ENCODE measurements at regions not wholly inside any gene's neighbourhood (a gene's known extent, or its start where the extent isn't known, plus 50 kb on each side); places are given as distances from the start of the nearest gene placed in this dataset.

DNA sequence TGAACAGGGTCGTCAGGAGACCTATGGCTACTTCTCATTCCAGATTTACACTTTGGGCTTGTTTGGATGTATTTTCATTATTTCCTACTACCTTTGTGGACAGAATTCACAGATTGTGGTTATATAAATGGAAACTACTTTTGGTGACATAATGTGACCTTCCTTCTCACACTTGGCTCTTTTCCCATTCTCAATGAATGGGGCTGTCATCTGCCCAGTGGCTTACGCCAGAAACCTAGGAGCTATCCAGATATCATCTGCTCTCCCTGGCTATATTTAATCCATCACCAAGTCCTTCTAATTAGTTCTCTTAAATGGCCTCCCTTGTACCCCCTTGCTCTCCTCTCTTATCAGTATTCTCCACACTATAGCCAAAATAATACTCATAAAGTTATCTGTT is 1606.8 kb downstream of the KHDRBS2 start (continued):
- no peak for TF ChIP-seq PKNOX1 (IDR thresholded peaks at IDR 0.05)

- no peak for DNase-seq (ENCODE audit: low read depth, low spot score)
- H3K4me1 ChIP-seq (ENCODE audit: control insufficient read depth, insufficient read depth, low read length), result no peaks in the 10 kb centered on the region
- RAD21 ChIA-PET (ENCODE audit: unreplicated experiment), result no interaction called here
- no peak overlapping the region for H3K9ac ChIP-seq (ENCODE audit: control insufficient read depth, insufficient read depth, low read length)
- in situ Hi-C loops (cut with MboI), result no loop called here
- CTCF ChIA-PET, result no interaction called here
- POLR2A ChIA-PET, result no interaction called here
- no peak overlapping the region for H3K4me2 ChIP-seq (ENCODE audit: control insufficient read depth, insufficient read depth)
- SMC1A ChIA-PET (ENCODE audit: uncharacterized antibody, unreplicated experiment), result no interaction called here
- H3K4me3 ChIP-seq, result no peak overlapping the region
- no peaks in the 10 kb centered on the region for H3K79me2 ChIP-seq (ENCODE audit: control insufficient read depth, insufficient read depth, low read length)
- H4K20me1 ChIP-seq (ENCODE audit: control insufficient read depth, insufficient read depth), result no peaks in the 10 kb centered on the region
- BruUV-seq (replicated peaks), result no TSS peak
- no peak overlapping the region for H2AFZ ChIP-seq (ENCODE audit: control insufficient read depth, low read depth, low read length)
- no peak for FAIRE-seq
- intact Hi-C loops (cut with micrococcal nuclease; ENCODE audit: unreplicated experiment), result no loop called here
- no peak overlapping the region for H3K27ac ChIP-seq (ENCODE audit: control insufficient read depth, insufficient read depth)
- no peaks in the 10 kb centered on the region for H3K9me3 ChIP-seq (replicated peaks; ENCODE audit: control insufficient read depth, insufficient read depth, low read length)
- no peaks in the 10 kb centered on the region for H3K36me3 ChIP-seq (ENCODE audit: control insufficient read depth in 2 of 2, insufficient read depth in 2 of 2, low read length in 1 of 2)
- H3K27me3 ChIP-seq (replicated peaks in 1 of 2; ENCODE audit: control insufficient read depth in 2 of 2, insufficient read depth in 2 of 2, low read length in 1 of 2), result no peaks in the 10 kb centered on the region
- ATAC-seq, result no peak
- TF ChIP-seq SPI1 (IDR thresholded peaks at IDR 0.05; ENCODE audit: borderline replicate concordance, insufficient read depth, low read depth, low read length) (no peak), RUNX3 (IDR thresholded peaks at IDR 0.05; ENCODE audit: low read length) (no peak), HCFC1 (IDR thresholded peaks at IDR 0.05; ENCODE audit: low read length) (no peak), JUND (IDR thresholded peaks at IDR 0.05; ENCODE audit: low read depth, low read length) (no peak), ZNF592 (IDR thresholded peaks at IDR 0.05) (no peak), RAD51 (IDR thresholded peaks at IDR 0.05) (no peak), RBBP5 (conservative IDR thresholded peaks at IDR 0.05) (no peak), CHD4 (IDR thresholded peaks at IDR 0.05) (no peak)
- TF ChIP-seq, protein P1, sequence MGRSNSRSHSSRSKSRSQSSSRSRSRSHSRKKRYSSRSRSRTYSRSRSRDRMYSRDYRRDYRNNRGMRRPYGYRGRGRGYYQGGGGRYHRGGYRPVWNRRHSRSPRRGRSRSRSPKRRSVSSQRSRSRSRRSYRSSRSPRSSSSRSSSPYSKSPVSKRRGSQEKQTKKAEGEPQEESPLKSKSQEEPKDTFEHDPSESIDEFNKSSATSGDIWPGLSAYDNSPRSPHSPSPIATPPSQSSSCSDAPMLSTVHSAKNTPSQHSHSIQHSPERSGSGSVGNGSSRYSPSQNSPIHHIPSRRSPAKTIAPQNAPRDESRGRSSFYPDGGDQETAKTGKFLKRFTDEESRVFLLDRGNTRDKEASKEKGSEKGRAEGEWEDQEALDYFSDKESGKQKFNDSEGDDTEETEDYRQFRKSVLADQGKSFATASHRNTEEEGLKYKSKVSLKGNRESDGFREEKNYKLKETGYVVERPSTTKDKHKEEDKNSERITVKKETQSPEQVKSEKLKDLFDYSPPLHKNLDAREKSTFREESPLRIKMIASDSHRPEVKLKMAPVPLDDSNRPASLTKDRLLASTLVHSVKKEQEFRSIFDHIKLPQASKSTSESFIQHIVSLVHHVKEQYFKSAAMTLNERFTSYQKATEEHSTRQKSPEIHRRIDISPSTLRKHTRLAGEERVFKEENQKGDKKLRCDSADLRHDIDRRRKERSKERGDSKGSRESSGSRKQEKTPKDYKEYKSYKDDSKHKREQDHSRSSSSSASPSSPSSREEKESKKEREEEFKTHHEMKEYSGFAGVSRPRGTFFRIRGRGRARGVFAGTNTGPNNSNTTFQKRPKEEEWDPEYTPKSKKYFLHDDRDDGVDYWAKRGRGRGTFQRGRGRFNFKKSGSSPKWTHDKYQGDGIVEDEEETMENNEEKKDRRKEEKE (IDR thresholded peaks at IDR 0.05), result no peak
- TF ChIP-seq, protein P2, sequence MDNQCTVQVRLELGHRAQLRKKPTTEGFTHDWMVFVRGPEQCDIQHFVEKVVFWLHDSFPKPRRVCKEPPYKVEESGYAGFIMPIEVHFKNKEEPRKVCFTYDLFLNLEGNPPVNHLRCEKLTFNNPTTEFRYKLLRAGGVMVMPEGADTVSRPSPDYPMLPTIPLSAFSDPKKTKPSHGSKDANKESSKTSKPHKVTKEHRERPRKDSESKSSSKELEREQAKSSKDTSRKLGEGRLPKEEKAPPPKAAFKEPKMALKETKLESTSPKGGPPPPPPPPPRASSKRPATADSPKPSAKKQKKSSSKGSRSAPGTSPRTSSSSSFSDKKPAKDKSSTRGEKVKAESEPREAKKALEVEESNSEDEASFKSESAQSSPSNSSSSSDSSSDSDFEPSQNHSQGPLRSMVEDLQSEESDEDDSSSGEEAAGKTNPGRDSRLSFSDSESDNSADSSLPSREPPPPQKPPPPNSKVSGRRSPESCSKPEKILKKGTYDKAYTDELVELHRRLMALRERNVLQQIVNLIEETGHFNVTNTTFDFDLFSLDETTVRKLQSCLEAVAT (IDR thresholded peaks at IDR 0.05), result no peak
- TF ChIP-seq, protein P3, sequence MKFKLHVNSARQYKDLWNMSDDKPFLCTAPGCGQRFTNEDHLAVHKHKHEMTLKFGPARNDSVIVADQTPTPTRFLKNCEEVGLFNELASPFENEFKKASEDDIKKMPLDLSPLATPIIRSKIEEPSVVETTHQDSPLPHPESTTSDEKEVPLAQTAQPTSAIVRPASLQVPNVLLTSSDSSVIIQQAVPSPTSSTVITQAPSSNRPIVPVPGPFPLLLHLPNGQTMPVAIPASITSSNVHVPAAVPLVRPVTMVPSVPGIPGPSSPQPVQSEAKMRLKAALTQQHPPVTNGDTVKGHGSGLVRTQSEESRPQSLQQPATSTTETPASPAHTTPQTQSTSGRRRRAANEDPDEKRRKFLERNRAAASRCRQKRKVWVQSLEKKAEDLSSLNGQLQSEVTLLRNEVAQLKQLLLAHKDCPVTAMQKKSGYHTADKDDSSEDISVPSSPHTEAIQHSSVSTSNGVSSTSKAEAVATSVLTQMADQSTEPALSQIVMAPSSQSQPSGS (IDR thresholded peaks at IDR 0.05; ENCODE audit: low read length), result no peak
Measured at GRCh38 chr6:60671369-60671768, 1614.7 kb downstream of the KHDRBS2 start.

All from GM12878 (cell line).